Endothelial cell of umbilical vein (primary cell): ENCODE measurements at regions not wholly inside any gene's neighbourhood (a gene's known extent, or its start where the extent isn't known, plus 50 kb on each side); places are given as distances from the start of the nearest gene placed in this dataset.

Experiments used
- BruUV-seq: library from RNA; stranded (reverse); fragments of 400-500 nt; replicated peaks from 2 replicates; lab custom pipeline; 2021; lab: Mats Ljungman, UMichigan
- CTCF ChIA-PET: fragments of 300-600, 350-600 bp; sonication (Branson Sonifier 250); formaldehyde crosslinking; loops from one replicate; lab custom pipeline; 2021; ENCODE audit warnings: antibody characterized with exemption, inconsistent platforms; lab: Charles Lee
- POLR2A ChIA-PET: fragments of 300-600, 350-600 bp; sonication (Branson Sonifier 250); formaldehyde crosslinking; loops from one replicate; lab custom pipeline; 2021; ENCODE audit warnings: antibody characterized with exemption, inconsistent platforms; lab: Charles Lee
- DNase-seq: peaks from one replicate; pipeline ENCODE4 v3.0.0-alpha.2; 2011; ENCODE audit warnings: low read depth, low spot score
- FAIRE-seq: peaks from 2 replicates; lab custom pipeline; 2011; peaks lifted over from hg19 to GRCh38; lab: Jason Lieb, UNC
- H2AFZ ChIP-seq: 2 replicates; pipeline ENCODE4 v1.6.0; 2012; ENCODE audit warnings: low read depth, low read length, control low read depth, inconsistent platforms
- H3K27ac ChIP-seq: 2 replicates; pipeline ENCODE4 v1.5.1; 2011; ENCODE audit warnings: low read depth, mild to moderate bottlenecking, control low read depth, low read length, moderate library complexity; ENCODE audit not compliant: insufficient read depth
- H3K27me3 ChIP-seq, 2 experiments: 2 replicates each; pipeline versions ENCODE4 v1.6.0 to v1.6.1; 2011; ENCODE audit warnings: low read length in 2 of 2, mixed read lengths in 1 of 2; ENCODE audit not compliant: control insufficient read depth in 2 of 2, insufficient read depth in 2 of 2
- H3K36me3 ChIP-seq, 2 experiments: 2 replicates in 1 of 2; 3 replicates in 1 of 2; pipeline ENCODE4 v1.5.1; 2011; ENCODE audit warnings: low read length in 2 of 2, mild to moderate bottlenecking in 1 of 2, moderate library complexity in 1 of 2; ENCODE audit not compliant: control insufficient read depth in 2 of 2, insufficient read depth in 2 of 2; ENCODE audit errors: extremely low read depth in 1 of 2
- H3K4me1 ChIP-seq: 3 replicates; pipeline ENCODE4 v1.5.1; 2011; ENCODE audit warnings: mild to moderate bottlenecking, low read length; ENCODE audit not compliant: control insufficient read depth, insufficient read depth; ENCODE audit errors: extremely low read depth
- H3K4me2 ChIP-seq: 2 replicates; pipeline ENCODE4 v1.6.1; 2011; ENCODE audit warnings: low read length, control low read depth, mixed read lengths; ENCODE audit not compliant: insufficient read depth
- H3K4me3 ChIP-seq, 3 experiments: fragments of 200-600 bp in 1 of 3; sonication (generic), shearing (Covaris generic) in 1 of 3; replicated peaks in 1 of 3; 2 replicates each; pipeline ENCODE4 v1.5.1; 2011 to 2016; ENCODE audit warnings: control low read depth in 3 of 3, low read length in 3 of 3, mild to moderate bottlenecking in 2 of 3, inconsistent platforms in 1 of 3, low read depth in 1 of 3, moderate library complexity in 1 of 3; ENCODE audit not compliant: insufficient read depth in 1 of 3
- H3K79me2 ChIP-seq: 2 replicates; pipeline ENCODE4 v1.6.0; 2012; ENCODE audit warnings: low read length, inconsistent platforms; ENCODE audit not compliant: control insufficient read depth, insufficient read depth
- H3K9ac ChIP-seq: replicated peaks from 2 replicates; pipeline ENCODE3; 2011; ENCODE audit warnings: low read length, control low read depth; ENCODE audit not compliant: insufficient read depth; ENCODE audit errors: extremely low read depth
- H3K9me1 ChIP-seq: replicated peaks from 3 replicates; pipeline ENCODE4 v1.6.0; 2011; ENCODE audit warnings: mild to moderate bottlenecking, low read length; ENCODE audit not compliant: control insufficient read depth, insufficient read depth; ENCODE audit errors: extremely low read depth
- H3K9me3 ChIP-seq: replicated peaks from 2 replicates; pipeline ENCODE4 v1.5.1; 2012; ENCODE audit warnings: low read length, inconsistent platforms; ENCODE audit not compliant: control insufficient read depth, insufficient read depth
- H4K20me1 ChIP-seq: replicated peaks from 2 replicates; pipeline ENCODE3; 2011; ENCODE audit warnings: mild to moderate bottlenecking, low read length; ENCODE audit not compliant: control insufficient read depth, insufficient read depth; ENCODE audit errors: extremely low read depth
- EZH2 ChIP-seq: IDR thresholded peaks from 2 replicates; pipeline ENCODE4 v1.6.1; 2012; ENCODE audit warnings: borderline replicate concordance, low read depth, mild to moderate bottlenecking, moderate library complexity, low read length, inconsistent platforms; ENCODE audit not compliant: severe bottlenecking
- FOS ChIP-seq: IDR thresholded peaks from 2 replicates; pipeline ENCODE4 v1.6.1; 2011; ENCODE audit warnings: mild to moderate bottlenecking, low read length, moderate library complexity, borderline replicate concordance; ENCODE audit not compliant: insufficient read depth
- GATA2 ChIP-seq: IDR thresholded peaks from 2 replicates; pipeline ENCODE4 v1.7.0; 2011; ENCODE audit warnings: low read depth, mild to moderate bottlenecking, moderate library complexity, mixed read lengths, low read length; ENCODE audit not compliant: insufficient read length, insufficient read depth
- JUN ChIP-seq: IDR thresholded peaks from 2 replicates; pipeline ENCODE4 v1.6.1; 2011; ENCODE audit warnings: borderline replicate concordance, low read depth; ENCODE audit not compliant: insufficient read length, insufficient read depth
- MYC ChIP-seq: IDR thresholded peaks from one replicate; pipeline ENCODE4 v1.6.1; 2011; ENCODE audit warnings: mild to moderate bottlenecking, low read depth, low read length
- POLR2A ChIP-seq: IDR thresholded peaks from 2 replicates; pipeline ENCODE4 v1.6.1; 2012; ENCODE audit warnings: low read depth, mild to moderate bottlenecking, control low read depth, low read length
- POLR2AphosphoS5 ChIP-seq: IDR thresholded peaks from 2 replicates; pipeline ENCODE4 v1.6.1; 2012; ENCODE audit warnings: low read depth, mild to moderate bottlenecking, control low read depth, low read length, moderate library complexity; ENCODE audit not compliant: insufficient read depth
- dilution Hi-C: fragments of 300-500 bp; cut with MboI; formaldehyde crosslinking; loops from one replicate; pipeline ENCODE4 v1.15.0; 2019; ENCODE audit warnings: low sequenced_read_pairs; ENCODE audit not compliant: extremely low pct_ligation_motif_present
- intact Hi-C: fragments of 100-400 bp; cut with micrococcal nuclease; formaldehyde crosslinking; loops from one replicate; pipeline ENCODE4 v1.10.0; 2022
- TF ChIP-seq, protein P1 (sequence below): IDR thresholded peaks from 2 replicates; pipeline ENCODE4 v1.6.1; 2011; ENCODE audit not compliant: insufficient read depth, insufficient read length
- TF ChIP-seq, protein P2 (sequence below), 2 donors: IDR thresholded peaks; 1 replicate in 1 of 2; 2 replicates in 1 of 2; pipeline ENCODE4 v1.5.1; 2011; ENCODE audit warnings: low read length in 2 of 2, mild to moderate bottlenecking in 2 of 2, moderate library complexity in 2 of 2, control low read depth in 1 of 2, inconsistent platforms in 1 of 2, low read depth in 1 of 2; ENCODE audit not compliant: insufficient read depth in 1 of 2; ENCODE audit errors: extremely low read depth in 1 of 2

DNA sequence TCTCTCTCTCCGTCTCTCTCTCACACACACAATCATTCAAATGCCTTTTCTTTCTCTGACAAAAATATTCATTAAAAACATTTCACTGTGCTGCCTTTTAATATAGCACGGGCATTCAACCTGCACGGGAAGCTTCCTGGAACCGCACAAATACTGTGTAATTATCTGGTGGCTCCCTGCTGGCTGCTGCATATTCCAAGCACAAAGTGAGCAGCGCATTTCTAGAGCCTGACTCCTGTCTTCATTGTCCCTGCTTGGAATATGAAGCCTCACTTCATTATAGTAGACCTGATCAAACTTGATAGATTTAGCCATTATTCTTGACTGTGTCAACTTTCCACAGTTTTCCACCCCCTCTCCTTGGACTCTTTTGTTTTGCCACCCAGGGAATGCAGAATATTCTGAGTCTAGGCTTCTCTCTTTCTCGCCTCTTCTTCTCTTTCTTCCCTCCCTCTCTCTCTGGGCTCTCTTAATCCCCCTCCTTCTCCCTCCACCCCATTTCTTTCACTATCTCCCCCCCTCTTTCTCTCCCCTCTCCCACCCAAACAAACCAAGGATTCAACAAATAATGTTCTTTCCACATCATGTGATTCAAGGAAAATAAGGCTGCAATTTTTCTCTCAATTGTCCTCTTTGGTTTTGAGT, 672.1 kb upstream of the FANCL start:
- Histone ChIP-seq H3K9me1 (no peaks in the 10 kb centered on the region), H3K27ac (no peak overlapping the region), H3K27me3 (no peaks in the 10 kb centered on the region), H3K4me1 (no peaks in the 10 kb centered on the region), H3K79me2 (no peaks in the 10 kb centered on the region), H3K4me3 (no peak overlapping the region), H3K9ac (no peak overlapping the region), H2AFZ (no peak overlapping the region), H3K4me2 (no peak overlapping the region), H3K36me3 (no peaks in the 10 kb centered on the region), H3K9me3 (no peaks in the 10 kb centered on the region), H4K20me1 (no peaks in the 10 kb centered on the region)
- ChIA-PET POLR2A (no interaction called here), CTCF (no interaction called here)
- TF ChIP-seq POLR2AphosphoS5 (no peak), FOS (no peak), JUN (no peak)
- TF ChIP-seq, protein P1, sequence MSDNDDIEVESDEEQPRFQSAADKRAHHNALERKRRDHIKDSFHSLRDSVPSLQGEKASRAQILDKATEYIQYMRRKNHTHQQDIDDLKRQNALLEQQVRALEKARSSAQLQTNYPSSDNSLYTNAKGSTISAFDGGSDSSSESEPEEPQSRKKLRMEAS = no peak
- dilution Hi-C loops (no loop called here), intact Hi-C loops (no loop called here)
- FAIRE-seq (no peak), DNase-seq (no peak)
- no TSS peak for BruUV-seq

DNA sequence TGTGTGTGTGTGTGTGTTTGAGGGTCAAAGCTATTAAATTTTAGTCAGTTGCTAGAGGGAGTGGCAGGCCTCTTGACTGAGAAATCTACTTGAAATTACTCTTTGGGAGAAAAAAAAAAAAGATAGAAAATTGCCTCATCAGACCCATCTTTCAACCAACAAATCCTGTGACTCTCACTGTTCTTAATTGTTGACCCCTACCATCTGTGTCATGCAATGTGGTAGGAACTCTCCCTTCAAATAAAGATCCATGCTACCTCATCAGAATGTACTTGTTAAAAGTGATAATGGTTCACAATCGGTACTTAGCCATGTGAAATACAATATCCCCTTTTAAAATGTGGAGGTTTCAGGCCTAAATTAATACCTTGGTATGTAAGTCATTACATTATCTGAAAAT, 670.8 kb upstream of the FANCL start:
- Histone ChIP-seq H4K20me1 (no peaks in the 10 kb centered on the region), H3K9ac (no peak overlapping the region), H3K9me1 (no peaks in the 10 kb centered on the region), H3K4me1 (no peaks in the 10 kb centered on the region), H3K27ac (no peak overlapping the region), H3K4me3 (no peak overlapping the region), H2AFZ (no peak overlapping the region), H3K36me3 (no peaks in the 10 kb centered on the region), H3K27me3 (no peaks in the 10 kb centered on the region), H3K79me2 (no peaks in the 10 kb centered on the region), H3K4me2 (no peak overlapping the region), H3K9me3 (no peaks in the 10 kb centered on the region)
- DNase-seq (no peak), FAIRE-seq (no peak)
- ChIA-PET CTCF (no interaction called here), POLR2A (no interaction called here)
- BruUV-seq = no TSS peak
- dilution Hi-C loops (no loop called here), intact Hi-C loops (no loop called here)
- TF ChIP-seq, protein P2, sequence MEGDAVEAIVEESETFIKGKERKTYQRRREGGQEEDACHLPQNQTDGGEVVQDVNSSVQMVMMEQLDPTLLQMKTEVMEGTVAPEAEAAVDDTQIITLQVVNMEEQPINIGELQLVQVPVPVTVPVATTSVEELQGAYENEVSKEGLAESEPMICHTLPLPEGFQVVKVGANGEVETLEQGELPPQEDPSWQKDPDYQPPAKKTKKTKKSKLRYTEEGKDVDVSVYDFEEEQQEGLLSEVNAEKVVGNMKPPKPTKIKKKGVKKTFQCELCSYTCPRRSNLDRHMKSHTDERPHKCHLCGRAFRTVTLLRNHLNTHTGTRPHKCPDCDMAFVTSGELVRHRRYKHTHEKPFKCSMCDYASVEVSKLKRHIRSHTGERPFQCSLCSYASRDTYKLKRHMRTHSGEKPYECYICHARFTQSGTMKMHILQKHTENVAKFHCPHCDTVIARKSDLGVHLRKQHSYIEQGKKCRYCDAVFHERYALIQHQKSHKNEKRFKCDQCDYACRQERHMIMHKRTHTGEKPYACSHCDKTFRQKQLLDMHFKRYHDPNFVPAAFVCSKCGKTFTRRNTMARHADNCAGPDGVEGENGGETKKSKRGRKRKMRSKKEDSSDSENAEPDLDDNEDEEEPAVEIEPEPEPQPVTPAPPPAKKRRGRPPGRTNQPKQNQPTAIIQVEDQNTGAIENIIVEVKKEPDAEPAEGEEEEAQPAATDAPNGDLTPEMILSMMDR (IDR thresholded peaks at IDR 0.05; ENCODE audit: extremely low read depth in 1 of 2, insufficient read depth in 1 of 2, low read depth in 1 of 2, low read length in 2 of 2) = no peak
- TF ChIP-seq, protein P1 = no peak
- TF ChIP-seq EZH2 = no peak
- no peak for TF ChIP-seq POLR2A
- TF ChIP-seq GATA2 = no peak
- no peak for TF ChIP-seq POLR2AphosphoS5
- TF ChIP-seq JUN = no peak
- no peak for TF ChIP-seq FOS
- TF ChIP-seq MYC = no peak
